ENCODE measurements at regions not wholly inside any gene's neighbourhood (a gene's known extent, or its start where the extent isn't known, plus 50 kb on each side); places are given as distances from the start of the nearest gene placed in this dataset.
"Not testable (repeated sequence)": the region's sequence is repeated elsewhere in the genome, so short reads cannot be mapped to it uniquely, and the experiment has no call there.

GRCh38 chrX:67436867-67437266, 107.0 kb upstream of the AR start:
- H3K9me3 ChIP-seq: no peaks in the 10 kb centered on the region
- peaks cover 0 to 10% (median 0%) of the 10 kb centered on the region in 3 donors for H3K27me3 ChIP-seq (ENCODE audit: insufficient read depth in 3 of 3, low read length in 2 of 3)
- H3K4me1 ChIP-seq: no peaks in the 10 kb centered on the region
- H3K36me3 ChIP-seq (ENCODE audit: insufficient read depth in 1 of 2, low read depth in 1 of 2): no peaks in the 10 kb centered on the region
- no peak for TF ChIP-seq CTCF (IDR thresholded peaks at IDR 0.05)
- ATAC-seq (no peak), DNase-seq (no peak)
- H3K27ac ChIP-seq: no peak overlapping the region
- intact Hi-C loops (cut with DNase I): no loop called here
- no peak overlapping the region for H3K4me3 ChIP-seq

DNA sequence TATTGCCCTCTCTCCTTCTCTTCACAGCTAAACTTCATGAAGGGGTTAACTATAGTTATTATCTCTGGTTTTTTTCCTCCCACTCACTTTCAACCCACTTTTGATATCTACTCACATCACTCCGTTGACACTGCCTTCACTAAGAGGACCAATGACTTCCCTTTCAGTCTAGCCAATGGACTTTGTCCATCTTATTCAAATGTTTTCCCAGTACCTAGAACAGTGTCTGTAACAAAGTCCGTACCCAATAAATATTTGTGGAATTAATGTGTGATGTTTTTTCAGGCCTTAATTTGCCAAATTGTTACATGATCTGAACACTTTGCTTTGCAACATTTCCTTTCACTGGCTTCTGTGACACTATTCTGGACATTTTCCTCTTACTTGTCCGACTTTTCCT, 106.0 kb upstream of the AR start:
- intact Hi-C loops (cut with DNase I): no loop called here
- Histone ChIP-seq H3K27me3 (ENCODE audit: insufficient read depth in 3 of 3, low read length in 2 of 3) (peaks cover 0 to 10% (median 0%) of the 10 kb centered on the region in 3 donors), H3K4me3 (no peak overlapping the region), H3K36me3 (ENCODE audit: insufficient read depth in 1 of 2, low read depth in 1 of 2) (no peaks in the 10 kb centered on the region), H3K9me3 (no peaks in the 10 kb centered on the region), H3K27ac (no peak overlapping the region), H3K4me1 (no peaks in the 10 kb centered on the region)
- TF ChIP-seq CTCF (IDR thresholded peaks at IDR 0.05): no peak
- no peak for DNase-seq
- 57 to 77% (median 60%) methylated on average over 3 of the region's 3 CpGs for WGBS, 3 donors
- ATAC-seq: no peak

GRCh38 chrX:67475259-67475658, 68.6 kb upstream of the AR start:
- WGBS, 3 donors: 51 to 58% (median 57%) methylated on average over 3 of the region's 3 CpGs
- H3K27ac ChIP-seq; ATAC-seq; H3K4me3 ChIP-seq; H3K4me1 ChIP-seq; H3K36me3 ChIP-seq (ENCODE audit: insufficient read depth in 1 of 2, low read depth in 1 of 2); H3K27me3 ChIP-seq (ENCODE audit: insufficient read depth in 3 of 3, low read length in 2 of 3); DNase-seq; intact Hi-C loops (cut with DNase I): not testable (repeated sequence)
- peaks cover 17% of the 10 kb centered on the region for H3K9me3 ChIP-seq

DNA sequence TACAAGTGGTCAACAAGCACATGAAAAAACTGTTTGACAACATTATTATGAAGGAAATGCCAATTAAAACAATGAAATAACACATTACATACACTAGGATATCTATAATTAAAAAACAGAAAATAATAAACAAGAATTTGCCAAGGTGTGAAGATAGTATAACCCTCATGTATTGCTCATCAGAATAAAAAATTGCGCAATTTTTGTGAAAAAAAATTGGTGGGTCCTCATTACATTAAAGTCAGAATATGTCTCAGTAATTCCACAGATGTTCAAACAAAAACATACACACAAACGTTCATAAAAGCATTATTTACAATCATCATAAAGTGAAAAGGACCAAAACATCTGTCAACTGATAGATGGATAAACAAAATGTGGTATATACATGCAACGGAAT, 63.0 kb upstream of the AR start:
- ATAC-seq: no peak
- no peak for DNase-seq
- 50 to 73% (median 72%) methylated on average over 3 of the region's 3 CpGs for WGBS, 3 donors
- peaks cover 29% of the 10 kb centered on the region for H3K9me3 ChIP-seq
- H3K4me1 ChIP-seq: no peaks in the 10 kb centered on the region
- intact Hi-C loops (cut with DNase I): no loop called here
- H3K27me3 ChIP-seq (ENCODE audit: insufficient read depth in 3 of 3, low read length in 2 of 3): no peaks in the 10 kb centered on the region
- no peak overlapping the region for H3K4me3 ChIP-seq
- TF ChIP-seq CTCF (IDR thresholded peaks at IDR 0.05): no peak
- H3K36me3 ChIP-seq (ENCODE audit: insufficient read depth in 1 of 2, low read depth in 1 of 2): no peaks in the 10 kb centered on the region
- H3K27ac ChIP-seq: no peak overlapping the region
